H9 (cell line): ENCODE measurements at regions not wholly inside any gene's neighbourhood (a gene's known extent, or its start where the extent isn't known, plus 50 kb on each side); places are given as distances from the start of the nearest gene placed in this dataset.

ENCODE experiments used
- DNase-seq: peaks from one replicate; pipeline ENCODE4 v3.0.0-alpha.2; 2017
- H2AFZ ChIP-seq: one replicate; pipeline ENCODE4 v1.6.1; 2013; ENCODE audit warnings: mild to moderate bottlenecking, low read length, control low read depth, moderate library complexity
- H2AK5ac ChIP-seq: 2 replicates; pipeline ENCODE4 v1.6.1; 2013; ENCODE audit warnings: low read length, control low read depth, mixed read lengths; ENCODE audit not compliant: insufficient read length
- H2BK120ac ChIP-seq: one replicate; pipeline ENCODE4 v1.6.1; 2013; ENCODE audit warnings: low read depth, mild to moderate bottlenecking, low read length, control low read depth, inconsistent platforms; ENCODE audit not compliant: poor library complexity, severe bottlenecking
- H2BK12ac ChIP-seq: 2 replicates; pipeline ENCODE4 v1.6.1; 2013; ENCODE audit warnings: low read length, control low read depth, mixed read lengths, low read depth; ENCODE audit not compliant: insufficient read length
- H2BK15ac ChIP-seq: 2 replicates; pipeline ENCODE4 v1.6.1; 2013; ENCODE audit warnings: low read depth, low read length, control low read depth
- H2BK20ac ChIP-seq: one replicate; pipeline ENCODE4 v1.6.1; 2013; ENCODE audit warnings: low read depth, mild to moderate bottlenecking, low read length, control low read depth, inconsistent platforms; ENCODE audit not compliant: poor library complexity, severe bottlenecking
- H2BK5ac ChIP-seq: 2 replicates; pipeline ENCODE4 v1.6.1; 2013; ENCODE audit warnings: low read length, control low read depth, mixed read lengths; ENCODE audit not compliant: insufficient read length
- H3K14ac ChIP-seq: 2 replicates; pipeline ENCODE4 v1.6.1; 2013; ENCODE audit warnings: low read length, control low read depth; ENCODE audit not compliant: insufficient read depth
- H3K18ac ChIP-seq: 2 replicates; pipeline ENCODE4 v1.6.1; 2013; ENCODE audit warnings: low read depth, mild to moderate bottlenecking, mixed read lengths, low read length, control low read depth; ENCODE audit not compliant: insufficient read length
- H3K23ac ChIP-seq: 2 replicates; pipeline ENCODE4 v1.6.1; 2013; ENCODE audit warnings: low read length, control low read depth, mixed read lengths, low read depth; ENCODE audit not compliant: insufficient read length
- H3K23me2 ChIP-seq: 2 replicates; pipeline ENCODE4 v1.6.1; 2013; ENCODE audit warnings: low read depth, mild to moderate bottlenecking, mixed read lengths, low read length, control low read depth; ENCODE audit not compliant: insufficient read length, poor library complexity, severe bottlenecking
- H3K27ac ChIP-seq: 2 replicates; pipeline ENCODE4 v1.5.1; 2013; ENCODE audit warnings: low read length, control low read depth, mixed read lengths, low read depth; ENCODE audit not compliant: insufficient read length
- H3K27me3 ChIP-seq: 2 replicates; pipeline ENCODE4 v1.6.1; 2013; ENCODE audit warnings: low read length, control low read depth, inconsistent platforms; ENCODE audit not compliant: insufficient read depth
- H3K4ac ChIP-seq: 2 replicates; pipeline ENCODE4 v1.6.1; 2013; ENCODE audit warnings: low read depth, mild to moderate bottlenecking, control low read depth, inconsistent platforms, low read length, moderate library complexity
- H3K4me1 ChIP-seq: 2 replicates; pipeline ENCODE4 v1.6.1; 2013; ENCODE audit warnings: low read length, control low read depth, inconsistent platforms; ENCODE audit not compliant: insufficient read depth
- H3K4me2 ChIP-seq: 2 replicates; pipeline ENCODE4 v1.6.1; 2013; ENCODE audit warnings: low read length, control low read depth, mixed read lengths; ENCODE audit not compliant: insufficient read length, insufficient read depth
- H3K56ac ChIP-seq: 2 replicates; pipeline ENCODE4 v1.6.1; 2013; ENCODE audit warnings: low read depth, mild to moderate bottlenecking, mixed read lengths, low read length, control low read depth; ENCODE audit not compliant: insufficient read length
- H3K79me1 ChIP-seq: 2 replicates; pipeline ENCODE4 v1.6.1; 2013; ENCODE audit warnings: low read depth, mild to moderate bottlenecking, moderate library complexity, low read length, control low read depth, inconsistent platforms; ENCODE audit not compliant: insufficient read depth, poor library complexity, severe bottlenecking
- H3K79me2 ChIP-seq: 2 replicates; pipeline ENCODE4 v1.6.1; 2013; ENCODE audit warnings: low read length, control low read depth, inconsistent platforms; ENCODE audit not compliant: insufficient read depth
- H3K9ac ChIP-seq: 2 replicates; pipeline ENCODE4 v1.6.1; 2013; ENCODE audit warnings: low read length, control low read depth, mixed read lengths; ENCODE audit not compliant: insufficient read length; ENCODE audit errors: extremely low read depth
- H3K9me3 ChIP-seq: one replicate; pipeline ENCODE4 v1.6.1; 2013; ENCODE audit warnings: low read depth, low read length, inconsistent platforms; ENCODE audit not compliant: control insufficient read depth
- H3T11ph ChIP-seq: one replicate; pipeline ENCODE4 v1.6.1; 2013; ENCODE audit warnings: mild to moderate bottlenecking, low read length, control low read depth, inconsistent platforms
- H4K20me1 ChIP-seq: one replicate; pipeline ENCODE4 v1.6.1; 2013; ENCODE audit not compliant: control insufficient read depth, insufficient read length, insufficient read depth
- H4K5ac ChIP-seq: 2 replicates; pipeline ENCODE4 v1.6.1; 2013; ENCODE audit warnings: low read depth, mild to moderate bottlenecking, mixed read lengths, low read length, control low read depth; ENCODE audit not compliant: insufficient read length
- H4K8ac ChIP-seq: replicated peaks from 2 replicates; pipeline ENCODE4 v1.6.1; 2013; ENCODE audit warnings: low read length, control low read depth, mixed read lengths, low read depth; ENCODE audit not compliant: insufficient read length
- H4K91ac ChIP-seq: 2 replicates; pipeline ENCODE4 v1.6.1; 2013; ENCODE audit warnings: low read depth, mild to moderate bottlenecking, moderate library complexity, mixed read lengths, low read length, control low read depth; ENCODE audit not compliant: insufficient read length
- H3K27ac Mint-ChIP-seq, 3 experiments: 2 replicates in 2 of 3; 3 replicates in 1 of 3; pipeline ENCODE4 v1.8.0; 2020 to 2021; ENCODE audit warnings: mixed read lengths in 3 of 3, mild to moderate bottlenecking in 1 of 3, moderate library complexity in 1 of 3
- H3K27me3 Mint-ChIP-seq: 2 replicates; pipeline ENCODE4 v1.8.0; 2021; ENCODE audit warnings: low read depth, mild to moderate bottlenecking, moderate library complexity, mixed read lengths
- H3K36me3 Mint-ChIP-seq, 3 experiments: 2 replicates in 2 of 3; 3 replicates in 1 of 3; pipeline ENCODE4 v1.8.0; 2020 to 2021; ENCODE audit warnings: low read depth in 3 of 3, mixed read lengths in 3 of 3; ENCODE audit not compliant: insufficient read depth in 1 of 3
- H3K4me1 Mint-ChIP-seq, 2 experiments: 2 replicates each; pipeline ENCODE4 v1.8.0; 2020; ENCODE audit warnings: mixed read lengths in 2 of 2
- H3K4me3 Mint-ChIP-seq, 2 experiments: 2 replicates in 1 of 2; 3 replicates in 1 of 2; pipeline ENCODE4 v1.8.0; 2020 to 2021; ENCODE audit warnings: mild to moderate bottlenecking in 2 of 2, mixed read lengths in 2 of 2, moderate library complexity in 1 of 2
- H3K9me3 Mint-ChIP-seq, 2 experiments: 2 replicates in 1 of 2; 3 replicates in 1 of 2; pipeline ENCODE4 v1.8.0; 2020; ENCODE audit warnings: mild to moderate bottlenecking in 2 of 2, mixed read lengths in 2 of 2, moderate library complexity in 1 of 2
- WGBS: extraction: QIAGEN DNeasy Blood & Tissue Kit; methylation state at CpG from one replicate; pipeline ENCODE4 v1.1.7; 2013; ENCODE audit warnings: missing lambda C conversion rate, low lambda C conversion rate, mixed read lengths; ENCODE audit not compliant: insufficient read length; ENCODE audit errors: extremely low coverage; 5-methylcytosine and 5-hydroxymethylcytosine counted together
- TF ChIP-seq, protein P1 (sequence below): fragments of 200-600 bp; sonication (generic); conservative IDR thresholded peaks from 3 replicates; pipeline ENCODE4 v1.8.0; 2021; ENCODE audit warnings: antibody characterized with exemption, mild to moderate bottlenecking

GRCh38 chr6:156109713-156110112 lies 654.1 kb upstream of the NOX3 start:
- no peaks in the 10 kb centered on the region for H3K9me3 ChIP-seq
- no peaks in the 10 kb centered on the region for H3K23me2 ChIP-seq
- no peaks in the 10 kb centered on the region for H3K4me1 ChIP-seq
- TF ChIP-seq, protein P1, sequence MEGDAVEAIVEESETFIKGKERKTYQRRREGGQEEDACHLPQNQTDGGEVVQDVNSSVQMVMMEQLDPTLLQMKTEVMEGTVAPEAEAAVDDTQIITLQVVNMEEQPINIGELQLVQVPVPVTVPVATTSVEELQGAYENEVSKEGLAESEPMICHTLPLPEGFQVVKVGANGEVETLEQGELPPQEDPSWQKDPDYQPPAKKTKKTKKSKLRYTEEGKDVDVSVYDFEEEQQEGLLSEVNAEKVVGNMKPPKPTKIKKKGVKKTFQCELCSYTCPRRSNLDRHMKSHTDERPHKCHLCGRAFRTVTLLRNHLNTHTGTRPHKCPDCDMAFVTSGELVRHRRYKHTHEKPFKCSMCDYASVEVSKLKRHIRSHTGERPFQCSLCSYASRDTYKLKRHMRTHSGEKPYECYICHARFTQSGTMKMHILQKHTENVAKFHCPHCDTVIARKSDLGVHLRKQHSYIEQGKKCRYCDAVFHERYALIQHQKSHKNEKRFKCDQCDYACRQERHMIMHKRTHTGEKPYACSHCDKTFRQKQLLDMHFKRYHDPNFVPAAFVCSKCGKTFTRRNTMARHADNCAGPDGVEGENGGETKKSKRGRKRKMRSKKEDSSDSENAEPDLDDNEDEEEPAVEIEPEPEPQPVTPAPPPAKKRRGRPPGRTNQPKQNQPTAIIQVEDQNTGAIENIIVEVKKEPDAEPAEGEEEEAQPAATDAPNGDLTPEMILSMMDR = no peak
- no peak overlapping the region for H2BK12ac ChIP-seq
- H3K27ac Mint-ChIP-seq = no peak overlapping the region
- no peak overlapping the region for H4K8ac ChIP-seq
- no peak overlapping the region for H3K4ac ChIP-seq
- H3K79me1 ChIP-seq = no peaks in the 10 kb centered on the region
- H3K27ac ChIP-seq = no peak overlapping the region
- H2BK15ac ChIP-seq = no peak overlapping the region
- no peak overlapping the region for H3K4me3 Mint-ChIP-seq
- DNase-seq = no peak
- H2BK5ac ChIP-seq = no peak overlapping the region
- no peak overlapping the region for H2AK5ac ChIP-seq
- no peaks in the 10 kb centered on the region for H3K36me3 Mint-ChIP-seq
- H3K9ac ChIP-seq = no peak overlapping the region
- peaks cover 0 to 2% of the 10 kb centered on the region in 2 experiments; a peak in 1 of 4 replicates for H3K4me1 Mint-ChIP-seq
- H3K18ac ChIP-seq = no peak overlapping the region
- H3K14ac ChIP-seq = no peak overlapping the region
- H3K79me2 ChIP-seq = no peaks in the 10 kb centered on the region
- H3K56ac ChIP-seq = no peak overlapping the region
- H4K91ac ChIP-seq = no peak overlapping the region
- no peak overlapping the region for H2BK20ac ChIP-seq
- no peak overlapping the region for H4K5ac ChIP-seq
- H2BK120ac ChIP-seq = no peak overlapping the region
- H3K4me2 ChIP-seq = no peak overlapping the region
- H3K27me3 Mint-ChIP-seq = no peaks in the 10 kb centered on the region
- no CpG with 5 or more reads among the region's 1 CpG for WGBS
- H2AFZ ChIP-seq = no peak overlapping the region
- no peaks in the 10 kb centered on the region for H4K20me1 ChIP-seq
- H3K27me3 ChIP-seq = no peaks in the 10 kb centered on the region
- H3K9me3 Mint-ChIP-seq = no peaks in the 10 kb centered on the region; a peak in 1 of 5 replicates
- no peak overlapping the region for H3T11ph ChIP-seq
- H3K23ac ChIP-seq = no peak overlapping the region
